Epidermal melanocyte (primary cell): ENCODE measurements at regions not wholly inside any gene's neighbourhood (a gene's known extent, or its start where the extent isn't known, plus 50 kb on each side); places are given as distances from the start of the nearest gene placed in this dataset.
"Not testable (repeated sequence)": the region's sequence is repeated elsewhere in the genome, so short reads cannot be mapped to it uniquely, and the experiment has no call there.

ENCODE experiments used
- DNase-seq: peaks from one replicate; pipeline ENCODE4 v3.0.0; 2011; ENCODE audit warnings: low spot score; ENCODE audit not compliant: insufficient read length

- DNase-seq = no peak
Observed at GRCh38 chr3:36075491-36075890, 304.8 kb upstream of the STAC start.

- no peak for DNase-seq
Observed at GRCh38 chr3:36077320-36077719, 303.0 kb upstream of the STAC start.

- not testable (repeated sequence) for DNase-seq
Observed at GRCh38 chr3:36082958-36083357, 297.3 kb upstream of the STAC start.

GRCh38 chr3:36095238-36095637, 285.1 kb upstream of the STAC start:
- no peak for DNase-seq

- no peak for DNase-seq
Observed at GRCh38 chr3:36097209-36097608, 283.1 kb upstream of the STAC start.

GRCh38 chr3:36114353-36114752, 266.0 kb upstream of the STAC start:
- no peak for DNase-seq

- no peak for DNase-seq
Observed at GRCh38 chr3:36124118-36124796, 256.0 kb upstream of the STAC start.

- no peak for DNase-seq
Observed at GRCh38 chr3:36132214-36132613, 248.1 kb upstream of the STAC start.

- no peak for DNase-seq
Observed at GRCh38 chr3:36135863-36136262, 244.4 kb upstream of the STAC start.

- DNase-seq = no peak
Observed at GRCh38 chr3:36142746-36143145, 237.6 kb upstream of the STAC start.

GRCh38 chr3:36146404-36146803, 233.9 kb upstream of the STAC start:
- no peak for DNase-seq

- DNase-seq = no peak
Observed at GRCh38 chr3:36147934-36148558, 232.3 kb upstream of the STAC start.

- no peak for DNase-seq
Observed at GRCh38 chr3:36149447-36149865, 230.8 kb upstream of the STAC start.

- DNase-seq = no peak
Observed at GRCh38 chr3:36155515-36155914, 224.8 kb upstream of the STAC start.

GRCh38 chr3:36164400-36164799, 215.9 kb upstream of the STAC start:
- DNase-seq = no peak

GRCh38 chr3:36165509-36166290, 214.6 kb upstream of the STAC start:
- no peak for DNase-seq

- DNase-seq = no peak
Observed at GRCh38 chr3:36166477-36166876, 213.8 kb upstream of the STAC start.

- no peak for DNase-seq
Observed at GRCh38 chr3:36172699-36173098, 207.6 kb upstream of the STAC start.

GRCh38 chr3:36175113-36175812, 205.0 kb upstream of the STAC start:
- DNase-seq = no peak

GRCh38 chr3:36175916-36176461, 204.3 kb upstream of the STAC start:
- DNase-seq = no peak

- no peak for DNase-seq
Observed at GRCh38 chr3:36178018-36178417, 202.3 kb upstream of the STAC start.

- DNase-seq = no peak
Observed at GRCh38 chr3:36182024-36182423, 198.3 kb upstream of the STAC start.
